NCI-H187 (cell line): ENCODE measurements at regions not wholly inside any gene's neighbourhood (a gene's known extent, or its start where the extent isn't known, plus 50 kb on each side); places are given as distances from the start of the nearest gene placed in this dataset.
"Not testable (repeated sequence)": the region's sequence is repeated elsewhere in the genome, so short reads cannot be mapped to it uniquely, and the experiment has no call there.

ENCODE experiments used
- DNase-seq, 2 experiments: peaks; one replicate each; lab custom pipeline; 2025; lab: John Stamatoyannopoulos, UW

DNA sequence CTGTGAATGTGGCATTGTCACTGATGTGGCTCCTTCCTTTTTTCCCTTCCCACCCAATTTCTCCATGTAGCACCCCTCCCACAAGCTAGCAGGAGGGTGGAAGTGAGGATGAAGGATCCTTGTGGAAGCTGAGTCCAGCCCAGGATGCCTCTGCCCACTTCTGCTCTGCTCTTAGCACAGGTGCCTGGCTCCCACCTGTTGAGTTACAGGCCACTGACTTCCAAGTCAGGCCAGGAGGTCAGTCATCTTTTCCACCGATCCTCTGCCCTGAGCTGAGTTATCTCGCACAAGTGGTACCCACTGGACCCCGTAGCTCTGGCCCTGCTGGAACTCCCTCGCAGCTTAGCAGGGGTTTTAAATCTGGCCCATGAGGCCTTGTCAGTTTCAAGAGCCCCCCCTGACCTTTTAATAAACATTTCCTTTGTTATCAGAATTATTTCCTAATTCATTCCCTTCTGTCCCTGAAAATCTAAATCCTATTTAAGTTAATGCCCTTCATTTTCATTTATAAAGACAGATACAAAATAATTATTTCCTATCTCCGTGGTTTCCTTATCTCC lies 125.3 kb upstream of the CADM1 start:
- no peak for DNase-seq

GRCh38 chr11:115627666-115628460 lies 123.6 kb upstream of the CADM1 start:
- DNase-seq, result no peak

DNA sequence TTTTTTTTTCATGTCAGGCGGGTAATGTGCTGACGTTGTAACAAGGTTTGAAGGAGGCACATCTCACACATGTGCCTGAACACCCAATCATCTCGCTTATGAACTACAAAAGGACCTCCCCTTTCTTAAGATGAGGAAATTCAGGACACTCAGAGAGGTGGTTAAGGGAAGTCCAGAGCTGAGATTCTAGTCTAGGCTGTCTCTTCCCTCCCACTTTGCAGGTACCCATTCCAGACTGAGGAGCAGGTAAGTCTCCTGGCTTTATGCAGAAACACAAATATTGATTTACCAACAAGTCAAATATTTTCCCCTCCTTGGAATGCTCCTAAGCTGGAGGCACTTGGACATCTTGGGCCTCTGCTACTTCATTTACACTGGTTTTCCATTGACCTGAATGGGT lies 122.9 kb upstream of the CADM1 start:
- no peak for DNase-seq

GRCh38 chr11:115626414-115626813 lies 122.2 kb upstream of the CADM1 start:
- DNase-seq, result no peak

- no peak for DNase-seq
Observed at GRCh38 chr11:115625502-115625901, 121.3 kb upstream of the CADM1 start.

DNA sequence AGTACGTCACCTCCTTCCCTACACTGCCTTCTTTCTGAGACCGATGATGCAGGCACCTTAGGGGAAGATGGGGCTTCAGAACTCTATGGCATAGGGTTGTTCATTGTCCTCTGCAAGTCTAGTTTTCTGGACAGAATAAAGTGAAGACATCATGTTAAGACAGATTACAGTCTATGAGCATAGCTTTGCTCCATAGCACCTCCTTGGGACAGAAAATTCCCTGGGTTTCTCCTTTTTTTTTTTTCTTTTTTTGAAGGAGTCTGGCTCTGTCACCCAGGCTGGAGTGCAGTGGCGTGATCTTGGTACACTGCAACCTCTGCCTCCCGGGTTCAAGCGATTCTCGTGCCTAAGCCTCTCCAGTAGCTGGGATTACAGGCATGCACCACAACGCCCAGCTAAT lies 119.8 kb upstream of the CADM1 start:
- DNase-seq, result no peak

GRCh38 chr11:115623021-115623451 lies 118.8 kb upstream of the CADM1 start:
- no peak for DNase-seq

GRCh38 chr11:115618428-115618827 lies 114.2 kb upstream of the CADM1 start:
- no peak for DNase-seq

DNA sequence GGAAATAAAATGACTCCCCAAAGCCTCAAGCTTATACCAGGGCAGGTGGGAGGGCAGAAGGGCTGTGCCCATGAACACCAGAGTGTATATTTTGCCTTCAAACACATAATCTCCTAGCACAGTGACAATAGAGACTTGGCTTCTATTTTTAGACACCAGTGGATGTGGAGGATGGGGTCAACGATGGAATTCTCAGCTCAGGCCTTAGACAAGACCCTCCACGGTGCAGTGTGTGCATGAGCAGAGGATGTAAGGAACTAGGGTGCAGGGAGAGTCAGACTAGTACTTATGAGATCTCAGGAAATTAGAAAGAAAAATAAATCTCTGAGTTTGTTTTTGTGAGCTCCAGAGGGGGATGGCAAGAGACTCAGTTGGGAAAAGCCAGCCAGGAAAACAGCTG lies 113.6 kb upstream of the CADM1 start:
- DNase-seq, result no peak

DNA sequence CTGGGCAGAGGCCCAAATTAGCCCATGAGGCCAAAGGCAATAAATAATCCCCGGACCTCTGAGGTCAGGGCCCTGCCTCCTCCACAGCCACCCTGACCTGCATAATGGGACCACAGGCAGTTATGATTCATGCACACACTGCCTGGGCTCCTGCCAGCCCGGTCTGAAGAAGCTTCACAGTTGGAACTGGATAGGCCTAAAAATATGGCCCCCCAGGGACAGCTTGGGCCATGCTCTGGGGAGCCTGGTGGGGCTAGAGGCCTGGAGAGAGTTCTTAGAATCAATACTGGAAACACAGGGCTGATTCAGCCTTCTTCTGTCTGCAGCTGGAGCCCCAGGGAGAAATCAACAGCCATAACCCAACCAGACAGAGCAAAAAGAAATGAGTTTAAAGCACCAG lies 112.8 kb upstream of the CADM1 start:
- DNase-seq, result no peak

DNA sequence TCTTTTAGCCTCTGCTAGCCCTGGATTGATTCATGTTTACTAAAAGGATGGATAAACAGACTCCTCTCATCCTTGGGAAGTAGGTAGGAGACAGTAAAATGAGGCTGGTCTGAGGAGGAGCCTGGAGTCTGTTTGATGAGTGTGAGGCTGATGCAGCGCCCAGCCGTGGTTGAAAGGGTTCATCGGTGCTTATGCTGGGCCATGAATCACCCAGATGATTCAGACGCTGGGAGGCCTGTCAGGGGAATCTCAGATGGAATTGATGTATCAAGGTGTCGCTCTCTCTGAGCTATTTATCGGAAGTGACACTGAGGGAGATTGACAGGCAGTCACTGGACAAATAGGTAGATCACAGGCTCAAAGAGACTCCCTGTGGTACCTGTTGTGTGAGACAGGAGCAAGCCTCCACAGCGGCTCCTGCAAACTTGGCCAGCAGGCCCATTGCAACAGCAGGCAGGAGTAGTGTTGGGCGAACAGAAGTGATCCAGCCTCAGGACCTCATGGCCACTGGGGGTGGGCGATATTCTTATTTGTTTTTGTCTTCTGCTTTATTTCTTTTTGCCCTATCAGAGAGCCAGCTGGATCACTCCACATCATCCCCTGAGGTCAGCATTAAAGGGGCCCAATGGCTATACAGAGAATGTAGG lies 109.9 kb upstream of the CADM1 start:
- no peak for DNase-seq

- DNase-seq, result no peak
Observed at GRCh38 chr11:115613004-115613403, 108.8 kb upstream of the CADM1 start.

GRCh38 chr11:115612046-115612730 lies 108.0 kb upstream of the CADM1 start:
- DNase-seq, result no peak

DNA sequence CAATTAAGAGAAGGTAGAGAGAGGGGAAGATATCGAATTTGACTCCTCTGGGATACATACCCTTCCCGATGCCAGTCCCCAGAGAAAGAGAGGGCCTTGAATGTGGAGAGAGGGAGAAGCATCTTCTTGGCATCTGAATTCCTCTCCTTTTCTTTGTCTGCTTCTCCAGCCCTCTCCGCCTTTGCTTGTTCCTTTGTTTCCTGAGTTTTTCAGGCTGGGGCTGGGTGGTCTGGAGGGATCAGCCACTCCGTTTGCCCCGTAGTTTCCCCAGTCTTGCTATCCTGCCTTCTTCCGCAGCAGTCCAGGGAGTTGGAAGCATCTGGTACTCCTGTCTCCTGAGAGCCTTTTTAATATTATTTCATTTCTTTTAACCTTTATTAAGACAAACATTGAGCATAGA lies 107.1 kb upstream of the CADM1 start:
- DNase-seq, result no peak

GRCh38 chr11:115610908-115611307 lies 106.7 kb upstream of the CADM1 start:
- no peak for DNase-seq

- DNase-seq, result not testable (repeated sequence)
Observed at GRCh38 chr11:115610234-115610633, 106.0 kb upstream of the CADM1 start.

DNA sequence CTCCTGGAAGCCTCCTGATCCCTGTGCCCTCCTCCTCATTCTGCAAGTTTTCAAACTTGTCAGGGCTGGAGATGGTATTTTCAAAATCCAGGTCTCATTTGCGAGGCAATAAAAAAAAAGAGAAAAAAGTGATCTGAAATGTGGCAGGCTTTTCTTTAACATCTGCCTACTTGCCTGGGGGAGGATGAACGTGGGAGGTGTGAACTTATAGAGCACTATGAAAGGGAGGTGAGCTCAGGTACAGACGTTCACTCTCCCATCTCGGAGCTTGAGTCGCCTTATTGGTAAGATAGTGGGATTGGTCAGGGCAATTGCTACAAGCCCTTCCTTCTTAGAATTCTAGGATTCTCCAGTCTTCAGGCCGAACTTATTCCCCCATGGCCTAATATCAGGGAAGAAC lies 104.8 kb upstream of the CADM1 start:
- no peak for DNase-seq

- no peak for DNase-seq
Observed at GRCh38 chr11:115607621-115608221, 103.5 kb upstream of the CADM1 start.

DNA sequence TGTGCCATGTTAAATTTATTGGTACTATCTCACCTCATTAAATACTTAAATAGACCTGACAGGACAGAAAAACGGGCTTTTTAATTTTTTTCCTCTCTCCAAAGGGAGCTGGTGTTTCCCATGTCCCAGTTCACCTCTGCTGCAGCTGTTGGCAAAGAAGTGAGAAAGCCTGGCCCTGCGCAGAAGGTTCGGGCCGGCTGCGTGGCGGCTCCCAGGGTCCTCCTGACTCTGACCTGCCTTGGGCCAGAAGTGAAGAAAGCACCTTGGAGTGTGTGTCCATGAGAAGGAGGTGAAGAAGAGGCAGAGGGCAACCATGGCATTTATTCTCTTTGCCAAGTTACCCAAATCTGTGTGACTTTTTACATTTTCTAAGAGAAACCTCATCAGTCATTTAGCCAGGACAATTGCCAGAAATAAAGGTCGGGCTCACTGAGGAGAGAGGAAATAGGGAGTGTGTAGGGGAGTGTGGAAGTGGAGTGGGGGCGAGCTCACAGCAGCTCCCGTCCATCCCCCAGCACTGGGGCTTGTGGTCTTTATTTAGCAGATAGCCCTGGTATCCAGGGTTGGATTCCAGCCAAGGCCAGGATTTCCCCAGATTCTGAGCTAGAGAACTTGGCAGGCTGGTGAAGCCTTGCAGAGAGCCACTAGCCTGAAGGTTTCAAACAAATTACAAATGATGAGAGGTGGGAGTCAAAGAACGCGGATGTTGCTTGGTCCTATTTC lies 102.4 kb upstream of the CADM1 start:
- no peak for DNase-seq

- DNase-seq, result no peak
Observed at GRCh38 chr11:115605871-115606497, 101.8 kb upstream of the CADM1 start.

DNA sequence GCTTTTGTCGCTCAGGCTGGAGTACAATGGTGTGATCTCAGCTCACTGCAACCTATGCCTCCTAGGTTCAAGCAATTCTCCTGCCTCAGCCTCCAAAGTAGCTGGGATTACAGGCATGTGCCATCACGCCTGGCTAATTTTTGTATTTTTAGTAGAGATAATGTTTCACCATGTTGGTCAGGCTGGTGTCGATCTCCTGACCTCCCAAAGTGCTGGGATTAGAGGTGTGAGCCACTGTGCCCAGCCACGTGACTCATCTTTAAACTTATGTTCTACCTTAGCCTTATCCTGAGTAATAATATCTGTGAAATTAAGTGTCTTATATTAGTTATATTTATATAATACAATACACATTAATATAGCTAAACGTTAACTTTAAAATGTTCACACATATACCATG lies 101.2 kb upstream of the CADM1 start:
- DNase-seq, result not testable (repeated sequence)
